ENCODE measurements at regions not wholly inside any gene's neighbourhood (a gene's known extent, or its start where the extent isn't known, plus 50 kb on each side); places are given as distances from the start of the nearest gene placed in this dataset.

- Histone ChIP-seq H3K4me3 (ENCODE audit: low read depth in 2 of 2, low read length in 2 of 2) (no peak overlapping the region), H3K9me3 (ENCODE audit: control insufficient read depth, insufficient read depth, low read depth, low read length) (no peaks in the 10 kb centered on the region), H3K4me1 (ENCODE audit: control insufficient read depth, insufficient read depth, low read length) (no peaks in the 10 kb centered on the region), H3K36me3 (ENCODE audit: control insufficient read depth, insufficient read depth, low read length) (no peaks in the 10 kb centered on the region), H3K27ac (ENCODE audit: low read length) (no peak overlapping the region), H3K27me3 (ENCODE audit: control insufficient read depth, insufficient read depth, low read length) (no peaks in the 10 kb centered on the region)
- ChIA-PET CTCF (no interaction called here), POLR2A (no interaction called here)
- no peak for ATAC-seq
- TF ChIP-seq CTCF (IDR thresholded peaks at IDR 0.05) (no peak), TCF7L2 (IDR thresholded peaks at IDR 0.05; ENCODE audit: low read depth, low read length) (no peak), SIN3A (IDR thresholded peaks at IDR 0.05; ENCODE audit: borderline replicate concordance, insufficient read depth, low read depth, low read length) (no peak), POLR2AphosphoS5 (IDR thresholded peaks at IDR 0.05; ENCODE audit: low read depth, low read length) (no peak)
- TF ChIP-seq, protein P1, sequence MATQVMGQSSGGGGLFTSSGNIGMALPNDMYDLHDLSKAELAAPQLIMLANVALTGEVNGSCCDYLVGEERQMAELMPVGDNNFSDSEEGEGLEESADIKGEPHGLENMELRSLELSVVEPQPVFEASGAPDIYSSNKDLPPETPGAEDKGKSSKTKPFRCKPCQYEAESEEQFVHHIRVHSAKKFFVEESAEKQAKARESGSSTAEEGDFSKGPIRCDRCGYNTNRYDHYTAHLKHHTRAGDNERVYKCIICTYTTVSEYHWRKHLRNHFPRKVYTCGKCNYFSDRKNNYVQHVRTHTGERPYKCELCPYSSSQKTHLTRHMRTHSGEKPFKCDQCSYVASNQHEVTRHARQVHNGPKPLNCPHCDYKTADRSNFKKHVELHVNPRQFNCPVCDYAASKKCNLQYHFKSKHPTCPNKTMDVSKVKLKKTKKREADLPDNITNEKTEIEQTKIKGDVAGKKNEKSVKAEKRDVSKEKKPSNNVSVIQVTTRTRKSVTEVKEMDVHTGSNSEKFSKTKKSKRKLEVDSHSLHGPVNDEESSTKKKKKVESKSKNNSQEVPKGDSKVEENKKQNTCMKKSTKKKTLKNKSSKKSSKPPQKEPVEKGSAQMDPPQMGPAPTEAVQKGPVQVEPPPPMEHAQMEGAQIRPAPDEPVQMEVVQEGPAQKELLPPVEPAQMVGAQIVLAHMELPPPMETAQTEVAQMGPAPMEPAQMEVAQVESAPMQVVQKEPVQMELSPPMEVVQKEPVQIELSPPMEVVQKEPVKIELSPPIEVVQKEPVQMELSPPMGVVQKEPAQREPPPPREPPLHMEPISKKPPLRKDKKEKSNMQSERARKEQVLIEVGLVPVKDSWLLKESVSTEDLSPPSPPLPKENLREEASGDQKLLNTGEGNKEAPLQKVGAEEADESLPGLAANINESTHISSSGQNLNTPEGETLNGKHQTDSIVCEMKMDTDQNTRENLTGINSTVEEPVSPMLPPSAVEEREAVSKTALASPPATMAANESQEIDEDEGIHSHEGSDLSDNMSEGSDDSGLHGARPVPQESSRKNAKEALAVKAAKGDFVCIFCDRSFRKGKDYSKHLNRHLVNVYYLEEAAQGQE (IDR thresholded peaks at IDR 0.05; ENCODE audit: insufficient read depth in 1 of 2, low read depth in 2 of 2, low read length in 1 of 2), result no peak
- in situ Hi-C loops (cut with HindIII; ENCODE audit: low pct_unique_long_range_greater_than_20kb, low sequenced_read_pairs), result no loop called here
- no peak for DNase-seq (ENCODE audit: low read depth, low spot score)
- no TSS peak for BruUV-seq (replicated peaks)
- intact Hi-C loops (cut with micrococcal nuclease; ENCODE audit: unreplicated experiment), result no loop called here
Observed at GRCh38 chr10:57023626-57024025, 662.6 kb upstream of the ZWINT start.

GRCh38 chr10:57018452-57018851, 657.4 kb upstream of the ZWINT start:
- H3K4me3 ChIP-seq (ENCODE audit: low read depth in 2 of 2, low read length in 2 of 2), result no peak overlapping the region
- no peaks in the 10 kb centered on the region for H3K27me3 ChIP-seq (ENCODE audit: control insufficient read depth, insufficient read depth, low read length)
- H3K36me3 ChIP-seq (ENCODE audit: control insufficient read depth, insufficient read depth, low read length), result no peaks in the 10 kb centered on the region
- in situ Hi-C loops (cut with HindIII; ENCODE audit: low pct_unique_long_range_greater_than_20kb, low sequenced_read_pairs), result no loop called here
- ChIA-PET POLR2A (no interaction called here), CTCF (no interaction called here)
- no peak for ATAC-seq
- no peak overlapping the region for H3K27ac ChIP-seq (ENCODE audit: low read length)
- DNase-seq (ENCODE audit: low read depth, low spot score), result no peak
- no peaks in the 10 kb centered on the region for H3K9me3 ChIP-seq (ENCODE audit: control insufficient read depth, insufficient read depth, low read depth, low read length)
- H3K4me1 ChIP-seq (ENCODE audit: control insufficient read depth, insufficient read depth, low read length), result no peaks in the 10 kb centered on the region
- TF ChIP-seq SIN3A (IDR thresholded peaks at IDR 0.05; ENCODE audit: borderline replicate concordance, insufficient read depth, low read depth, low read length), result no peak
- TF ChIP-seq, protein P1 (IDR thresholded peaks at IDR 0.05; ENCODE audit: insufficient read depth in 1 of 2, low read depth in 2 of 2, low read length in 1 of 2), result no peak
- no peak for TF ChIP-seq POLR2AphosphoS5 (IDR thresholded peaks at IDR 0.05; ENCODE audit: low read depth, low read length)
- TF ChIP-seq TCF7L2 (IDR thresholded peaks at IDR 0.05; ENCODE audit: low read depth, low read length), result no peak
- no peak for TF ChIP-seq CTCF (IDR thresholded peaks at IDR 0.05)
- BruUV-seq (replicated peaks), result no TSS peak
- intact Hi-C loops (cut with micrococcal nuclease; ENCODE audit: unreplicated experiment), result no loop called here

Data from Panc1 (cell line).